ENCODE measurements at regions not wholly inside any gene's neighbourhood (a gene's known extent, or its start where the extent isn't known, plus 50 kb on each side); places are given as distances from the start of the nearest gene placed in this dataset.
"Not testable (repeated sequence)": the region's sequence is repeated elsewhere in the genome, so short reads cannot be mapped to it uniquely, and the experiment has no call there.

DNA sequence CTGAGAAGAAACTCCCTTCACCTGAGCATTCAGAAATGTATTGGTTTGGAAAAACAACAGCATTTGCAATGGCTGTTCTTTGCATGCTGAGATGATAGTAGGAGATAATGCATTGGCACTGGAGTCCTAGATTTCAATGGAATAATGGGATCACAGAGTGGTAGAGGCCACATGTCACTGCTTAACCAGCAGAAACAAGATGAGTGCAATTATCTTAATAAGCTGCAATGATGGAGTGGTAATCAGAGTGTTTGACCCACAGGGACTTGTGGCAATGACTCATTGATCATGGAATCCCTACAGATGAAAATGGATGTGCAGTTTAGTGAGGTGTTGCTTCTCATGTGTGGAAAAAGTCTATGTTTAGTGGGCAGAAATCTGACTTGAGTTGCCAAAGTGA, 218.8 kb upstream of the ZEB2 start:
- H3K27me3 Mint-ChIP-seq (ENCODE audit: low read depth, unreplicated experiment): peaks cover 2% of the 10 kb centered on the region
- H3K4me3 Mint-ChIP-seq (ENCODE audit: unreplicated experiment): no peak overlapping the region
- no peak overlapping the region for H3K9ac ChIP-seq (ENCODE audit: low read length)
- FAIRE-seq: no peak
- H3K4me3 ChIP-seq (ENCODE audit: insufficient read depth, low read depth, low read length): no peak overlapping the region
- H3K4me1 Mint-ChIP-seq (ENCODE audit: low read depth, unreplicated experiment): no peaks in the 10 kb centered on the region
- H3K4me2 ChIP-seq (ENCODE audit: low read length): no peak overlapping the region
- H3K9me3 Mint-ChIP-seq (ENCODE audit: unreplicated experiment): peaks cover 1% of the 10 kb centered on the region
- H3K36me3 ChIP-seq (ENCODE audit: insufficient read depth, low read length): no peaks in the 10 kb centered on the region
- no peaks in the 10 kb centered on the region for H3K4me1 ChIP-seq (ENCODE audit: insufficient read depth, low read length)
- no peaks in the 10 kb centered on the region for H3K36me3 Mint-ChIP-seq (ENCODE audit: low read depth, unreplicated experiment)
- H3K9me3 ChIP-seq (ENCODE audit: insufficient read depth, low read depth, low read length): no peaks in the 10 kb centered on the region
- DNase-seq (ENCODE audit: low read depth): no peak
- H3K27me3 ChIP-seq (ENCODE audit: insufficient read depth, low read length): no peaks in the 10 kb centered on the region
- H4K20me1 ChIP-seq (ENCODE audit: insufficient read depth, low read length): no peaks in the 10 kb centered on the region
- no peak overlapping the region for H2AFZ ChIP-seq (ENCODE audit: low read depth, low read length)
- no peak overlapping the region for H3K27ac Mint-ChIP-seq (ENCODE audit: unreplicated experiment)
- no peak overlapping the region for H3K27ac ChIP-seq (ENCODE audit: low read depth, low read length)
- H3K79me2 ChIP-seq (ENCODE audit: insufficient read depth, low read length): no peaks in the 10 kb centered on the region
- TF ChIP-seq, protein P1, sequence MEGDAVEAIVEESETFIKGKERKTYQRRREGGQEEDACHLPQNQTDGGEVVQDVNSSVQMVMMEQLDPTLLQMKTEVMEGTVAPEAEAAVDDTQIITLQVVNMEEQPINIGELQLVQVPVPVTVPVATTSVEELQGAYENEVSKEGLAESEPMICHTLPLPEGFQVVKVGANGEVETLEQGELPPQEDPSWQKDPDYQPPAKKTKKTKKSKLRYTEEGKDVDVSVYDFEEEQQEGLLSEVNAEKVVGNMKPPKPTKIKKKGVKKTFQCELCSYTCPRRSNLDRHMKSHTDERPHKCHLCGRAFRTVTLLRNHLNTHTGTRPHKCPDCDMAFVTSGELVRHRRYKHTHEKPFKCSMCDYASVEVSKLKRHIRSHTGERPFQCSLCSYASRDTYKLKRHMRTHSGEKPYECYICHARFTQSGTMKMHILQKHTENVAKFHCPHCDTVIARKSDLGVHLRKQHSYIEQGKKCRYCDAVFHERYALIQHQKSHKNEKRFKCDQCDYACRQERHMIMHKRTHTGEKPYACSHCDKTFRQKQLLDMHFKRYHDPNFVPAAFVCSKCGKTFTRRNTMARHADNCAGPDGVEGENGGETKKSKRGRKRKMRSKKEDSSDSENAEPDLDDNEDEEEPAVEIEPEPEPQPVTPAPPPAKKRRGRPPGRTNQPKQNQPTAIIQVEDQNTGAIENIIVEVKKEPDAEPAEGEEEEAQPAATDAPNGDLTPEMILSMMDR (IDR thresholded peaks at IDR 0.05; ENCODE audit: insufficient read depth, low read depth, low read length): no peak
- no peak for TF ChIP-seq EZH2 (IDR thresholded peaks at IDR 0.05; ENCODE audit: insufficient read depth, low read length)

- H3K9me3 Mint-ChIP-seq (ENCODE audit: unreplicated experiment): peaks cover 1% of the 10 kb centered on the region
- Histone ChIP-seq H3K9ac (ENCODE audit: low read length) (no peak overlapping the region), H2AFZ (ENCODE audit: low read depth, low read length) (no peak overlapping the region), H3K9me3 (ENCODE audit: insufficient read depth, low read depth, low read length) (no peaks in the 10 kb centered on the region), H3K4me3 (ENCODE audit: insufficient read depth, low read depth, low read length) (no peak overlapping the region), H3K27ac (ENCODE audit: low read depth, low read length) (no peak overlapping the region), H3K27me3 (ENCODE audit: insufficient read depth, low read length) (no peaks in the 10 kb centered on the region), H3K36me3 (ENCODE audit: insufficient read depth, low read length) (no peaks in the 10 kb centered on the region), H3K4me1 (ENCODE audit: insufficient read depth, low read length) (no peaks in the 10 kb centered on the region), H4K20me1 (ENCODE audit: insufficient read depth, low read length) (no peaks in the 10 kb centered on the region), H3K79me2 (ENCODE audit: insufficient read depth, low read length) (no peaks in the 10 kb centered on the region), H3K4me2 (ENCODE audit: low read length) (no peak overlapping the region)
- no peaks in the 10 kb centered on the region for H3K4me1 Mint-ChIP-seq (ENCODE audit: low read depth, unreplicated experiment)
- DNase-seq (ENCODE audit: low read depth) (no peak), FAIRE-seq (no peak)
- no peak overlapping the region for H3K27ac Mint-ChIP-seq (ENCODE audit: unreplicated experiment)
- H3K4me3 Mint-ChIP-seq (ENCODE audit: unreplicated experiment): no peak overlapping the region
- H3K36me3 Mint-ChIP-seq (ENCODE audit: low read depth, unreplicated experiment): no peaks in the 10 kb centered on the region
- H3K27me3 Mint-ChIP-seq (ENCODE audit: low read depth, unreplicated experiment): no peaks in the 10 kb centered on the region
- TF ChIP-seq, protein P1 (IDR thresholded peaks at IDR 0.05; ENCODE audit: insufficient read depth, low read depth, low read length): no peak
- TF ChIP-seq EZH2 (IDR thresholded peaks at IDR 0.05; ENCODE audit: insufficient read depth, low read length): no peak
Measured at GRCh38 chr2:144730711-144731110, 210.8 kb upstream of the ZEB2 start.

GRCh38 chr2:144724460-144724859, 204.5 kb upstream of the ZEB2 start:
- not testable (repeated sequence) for H3K4me1 Mint-ChIP-seq (ENCODE audit: low read depth, unreplicated experiment); H3K9me3 ChIP-seq (ENCODE audit: insufficient read depth, low read depth, low read length); H3K27ac Mint-ChIP-seq (ENCODE audit: unreplicated experiment); H3K27me3 ChIP-seq (ENCODE audit: insufficient read depth, low read length); FAIRE-seq; H3K4me2 ChIP-seq (ENCODE audit: low read length); H4K20me1 ChIP-seq (ENCODE audit: insufficient read depth, low read length); H3K36me3 ChIP-seq (ENCODE audit: insufficient read depth, low read length); H3K27me3 Mint-ChIP-seq (ENCODE audit: low read depth, unreplicated experiment); H3K9me3 Mint-ChIP-seq (ENCODE audit: unreplicated experiment); H3K36me3 Mint-ChIP-seq (ENCODE audit: low read depth, unreplicated experiment); H3K4me3 ChIP-seq (ENCODE audit: insufficient read depth, low read depth, low read length); H2AFZ ChIP-seq (ENCODE audit: low read depth, low read length); H3K4me1 ChIP-seq (ENCODE audit: insufficient read depth, low read length); H3K79me2 ChIP-seq (ENCODE audit: insufficient read depth, low read length); H3K4me3 Mint-ChIP-seq (ENCODE audit: unreplicated experiment); H3K9ac ChIP-seq (ENCODE audit: low read length); DNase-seq (ENCODE audit: low read depth); H3K27ac ChIP-seq (ENCODE audit: low read depth, low read length)

Measured in astrocyte (in vitro differentiated cells and primary cell).